Ovary (tissue), 7 donors: ENCODE measurements at regions not wholly inside any gene's neighbourhood (a gene's known extent, or its start where the extent isn't known, plus 50 kb on each side); places are given as distances from the start of the nearest gene placed in this dataset.

Source experiments
- DNase-seq, 5 donors: peaks; one replicate each; pipeline ENCODE4 v3.0.0-alpha.2; 2019 to 2020
- H3K27ac ChIP-seq, 2 donors: fragments of 200-600 bp; one replicate each; pipeline versions ENCODE4 v1.5.1 to v1.8.0; 2019 to 2022
- H3K27me3 ChIP-seq: fragments of 200-600 bp; one replicate; pipeline ENCODE4 v1.8.0; 2022
- H3K36me3 ChIP-seq: fragments of 200-600 bp; sonication (generic); one replicate; pipeline ENCODE4 v1.5.1; 2019
- H3K4me1 ChIP-seq: one replicate; pipeline ENCODE4 v1.8.1; 2013; ENCODE audit warnings: mild to moderate bottlenecking, moderate library complexity; ENCODE audit not compliant: insufficient read depth
- H3K4me3 ChIP-seq: fragments of 200-600 bp; sonication (generic); one replicate; pipeline ENCODE4 v1.5.1; 2017
- H3K9me3 ChIP-seq, 2 donors: fragments of 200-600 bp in 1 of 2; sonication (generic) in 1 of 2; one replicate each; pipeline versions ENCODE4 v1.5.1 to v1.8.1; 2013 to 2019; ENCODE audit warnings: mild to moderate bottlenecking in 1 of 2, moderate library complexity in 1 of 2
- EP300 ChIP-seq: sonication (generic); formaldehyde crosslinking; IDR thresholded peaks from one replicate; pipeline ENCODE4 v1.6.1; 2017; ENCODE audit warnings: antibody characterized with exemption
- POLR2A ChIP-seq: fragments of 450-650 bp; IDR thresholded peaks from one replicate; pipeline ENCODE4 v1.6.1; 2017; ENCODE audit warnings: antibody characterized with exemption, mild to moderate bottlenecking, moderate library complexity
- WGBS, 3 donors: extraction: QIAGEN DNeasy Blood & Tissue Kit in 1 of 3; methylation state at CpG; one replicate each; pipeline versions ENCODE4 v1.1.5 to v1.1.7; 2013 to 2017; 5-methylcytosine and 5-hydroxymethylcytosine counted together
- intact Hi-C, 4 donors: fragments of 100-400 bp; cut with DNase I; formaldehyde crosslinking; loops; one replicate each; pipeline versions ENCODE4 v1.11.0 to v1.15.1; 2022 to 2023
- TF ChIP-seq, protein P1 (sequence below), 3 donors: fragments of 450-650 bp in 2 of 3; fragments of 200-600 bp in 1 of 3; IDR thresholded peaks; one replicate each; pipeline versions ENCODE4 v1.5.1 to v1.8.0; 2016 to 2022; ENCODE audit warnings: antibody characterized with exemption in 3 of 3, mild to moderate bottlenecking in 1 of 3
- donor health status: DM: no; HTN: no; CAD: no; lungs with moderate emphysema.
- donor health status: DM: no; HTN: no; CAD: no.
- donor health status: Bipolar disorder and iron deficiency.
- donor health status: DM: no; HTN: no; CAD: no.
- donor health status: DM: yes; HTN: yes; CAD: no.

GRCh38 chr14:21868442-21869046 lies 194.9 kb upstream of the OR4E1 start:
- Histone ChIP-seq H3K4me1 (no peaks in the 10 kb centered on the region), H3K27me3 (no peaks in the 10 kb centered on the region), H3K9me3 (no peaks in the 10 kb centered on the region), H3K4me3 (no peak overlapping the region), H3K36me3 (no peaks in the 10 kb centered on the region), H3K27ac (no peak overlapping the region)
- no peak for TF ChIP-seq POLR2A
- TF ChIP-seq, protein P1, sequence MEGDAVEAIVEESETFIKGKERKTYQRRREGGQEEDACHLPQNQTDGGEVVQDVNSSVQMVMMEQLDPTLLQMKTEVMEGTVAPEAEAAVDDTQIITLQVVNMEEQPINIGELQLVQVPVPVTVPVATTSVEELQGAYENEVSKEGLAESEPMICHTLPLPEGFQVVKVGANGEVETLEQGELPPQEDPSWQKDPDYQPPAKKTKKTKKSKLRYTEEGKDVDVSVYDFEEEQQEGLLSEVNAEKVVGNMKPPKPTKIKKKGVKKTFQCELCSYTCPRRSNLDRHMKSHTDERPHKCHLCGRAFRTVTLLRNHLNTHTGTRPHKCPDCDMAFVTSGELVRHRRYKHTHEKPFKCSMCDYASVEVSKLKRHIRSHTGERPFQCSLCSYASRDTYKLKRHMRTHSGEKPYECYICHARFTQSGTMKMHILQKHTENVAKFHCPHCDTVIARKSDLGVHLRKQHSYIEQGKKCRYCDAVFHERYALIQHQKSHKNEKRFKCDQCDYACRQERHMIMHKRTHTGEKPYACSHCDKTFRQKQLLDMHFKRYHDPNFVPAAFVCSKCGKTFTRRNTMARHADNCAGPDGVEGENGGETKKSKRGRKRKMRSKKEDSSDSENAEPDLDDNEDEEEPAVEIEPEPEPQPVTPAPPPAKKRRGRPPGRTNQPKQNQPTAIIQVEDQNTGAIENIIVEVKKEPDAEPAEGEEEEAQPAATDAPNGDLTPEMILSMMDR (IDR thresholded peaks at IDR 0.05), result no peak
- no peak for TF ChIP-seq EP300
- DNase-seq, result no peak
- WGBS, 3 donors, result 55 to 79% (median 60%) methylated on average over 2 of the region's 2 CpGs
- intact Hi-C loops, result no loop called here

GRCh38 chr14:21867541-21867940 lies 193.9 kb upstream of the OR4E1 start:
- H3K4me1 ChIP-seq, result no peaks in the 10 kb centered on the region
- DNase-seq, result no peak
- no peak overlapping the region for H3K27ac ChIP-seq
- H3K36me3 ChIP-seq, result no peaks in the 10 kb centered on the region
- H3K9me3 ChIP-seq, result no peaks in the 10 kb centered on the region
- TF ChIP-seq EP300, result no peak
- TF ChIP-seq, protein P1 (IDR thresholded peaks at IDR 0.05), result no peak
- no peak for TF ChIP-seq POLR2A
- intact Hi-C loops, result no loop called here
- no peak overlapping the region for H3K4me3 ChIP-seq
- no peaks in the 10 kb centered on the region for H3K27me3 ChIP-seq

DNA sequence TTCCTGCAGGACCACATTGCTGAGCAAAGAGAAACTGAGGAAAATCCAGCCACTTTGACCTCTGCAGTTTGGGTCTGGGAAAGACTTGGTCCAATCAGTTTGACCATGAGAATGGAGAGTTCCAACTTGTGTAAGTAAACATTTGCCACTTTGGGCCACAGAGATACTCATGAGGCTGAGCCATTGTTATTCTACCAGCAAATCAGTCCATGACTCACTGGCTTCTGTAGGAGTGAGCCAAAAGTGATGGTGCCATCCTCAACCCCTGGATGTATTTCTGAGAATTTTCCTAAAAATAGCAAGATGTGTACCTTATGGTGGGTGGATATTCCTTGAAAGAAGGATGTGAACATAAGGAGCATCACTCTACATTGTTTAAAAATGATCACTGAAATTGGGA lies 192.9 kb upstream of the OR4E1 start:
- Histone ChIP-seq H3K4me1 (no peaks in the 10 kb centered on the region), H3K9me3 (no peaks in the 10 kb centered on the region), H3K27me3 (no peaks in the 10 kb centered on the region), H3K27ac (no peak overlapping the region), H3K4me3 (no peak overlapping the region), H3K36me3 (no peaks in the 10 kb centered on the region)
- no peak for DNase-seq
- TF ChIP-seq POLR2A, result no peak
- intact Hi-C loops, result no loop called here

GRCh38 chr14:21863289-21863688 lies 189.7 kb upstream of the OR4E1 start:
- intact Hi-C loops, result no loop called here
- Histone ChIP-seq H3K36me3 (no peaks in the 10 kb centered on the region), H3K27ac (no peak overlapping the region), H3K4me3 (no peak overlapping the region), H3K9me3 (no peaks in the 10 kb centered on the region), H3K27me3 (no peaks in the 10 kb centered on the region), H3K4me1 (no peaks in the 10 kb centered on the region)
- no peak for TF ChIP-seq POLR2A
- WGBS, 3 donors, result 73 to 75% (median 75%) methylated on average over 2 of the region's 2 CpGs
- no peak for DNase-seq

DNA sequence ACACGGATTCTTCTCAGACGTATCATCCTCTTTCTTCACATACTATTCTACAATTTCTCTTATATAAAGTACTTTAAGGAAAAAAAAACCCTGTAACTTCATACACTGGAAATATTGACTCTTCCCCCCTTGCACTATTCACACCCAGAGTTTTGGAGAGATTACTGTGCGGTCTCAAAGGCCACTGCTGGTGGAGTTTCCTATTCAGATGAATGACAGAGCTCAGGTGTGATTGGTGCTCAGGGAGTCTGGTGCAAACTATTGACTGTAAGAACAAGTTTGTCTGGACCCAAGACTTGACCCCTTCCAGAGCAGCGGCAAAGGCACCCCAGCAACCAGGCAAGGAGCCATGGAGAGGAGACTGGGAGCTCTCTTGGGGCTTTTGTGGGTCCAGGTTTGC lies 187.5 kb upstream of the OR4E1 start:
- TF ChIP-seq POLR2A (no peak), EP300 (no peak)
- TF ChIP-seq, protein P1 (IDR thresholded peaks at IDR 0.05), result no peak
- H3K9me3 ChIP-seq, result no peaks in the 10 kb centered on the region
- H3K27ac ChIP-seq, result no peak overlapping the region
- intact Hi-C loops, result no loop called here
- no peak for DNase-seq
- H3K36me3 ChIP-seq, result no peaks in the 10 kb centered on the region
- WGBS, 3 donors, result 75 to 80% (median 78%) methylated on average over 4 of the region's 4 CpGs
- peaks cover 2% of the 10 kb centered on the region for H3K27me3 ChIP-seq
- H3K4me3 ChIP-seq, result no peak overlapping the region
- no peaks in the 10 kb centered on the region for H3K4me1 ChIP-seq
